MM.1S (cell line): ENCODE measurements at regions not wholly inside any gene's neighbourhood (a gene's known extent, or its start where the extent isn't known, plus 50 kb on each side); places are given as distances from the start of the nearest gene placed in this dataset.

Source experiments
- EZH2phosphoT487 ChIP-seq: fragments of 300-600 bp; sonication (generic); IDR thresholded peaks from 2 replicates; pipeline ENCODE4 v1.6.1; 2018; ENCODE audit warnings: antibody characterized with exemption, low read length
- TF ChIP-seq, protein P1 (sequence below): fragments of 300-600 bp; sonication (generic); IDR thresholded peaks from 2 replicates; pipeline ENCODE4 v1.5.1; 2016; ENCODE audit warnings: antibody characterized with exemption, low read length, mixed read lengths

DNA sequence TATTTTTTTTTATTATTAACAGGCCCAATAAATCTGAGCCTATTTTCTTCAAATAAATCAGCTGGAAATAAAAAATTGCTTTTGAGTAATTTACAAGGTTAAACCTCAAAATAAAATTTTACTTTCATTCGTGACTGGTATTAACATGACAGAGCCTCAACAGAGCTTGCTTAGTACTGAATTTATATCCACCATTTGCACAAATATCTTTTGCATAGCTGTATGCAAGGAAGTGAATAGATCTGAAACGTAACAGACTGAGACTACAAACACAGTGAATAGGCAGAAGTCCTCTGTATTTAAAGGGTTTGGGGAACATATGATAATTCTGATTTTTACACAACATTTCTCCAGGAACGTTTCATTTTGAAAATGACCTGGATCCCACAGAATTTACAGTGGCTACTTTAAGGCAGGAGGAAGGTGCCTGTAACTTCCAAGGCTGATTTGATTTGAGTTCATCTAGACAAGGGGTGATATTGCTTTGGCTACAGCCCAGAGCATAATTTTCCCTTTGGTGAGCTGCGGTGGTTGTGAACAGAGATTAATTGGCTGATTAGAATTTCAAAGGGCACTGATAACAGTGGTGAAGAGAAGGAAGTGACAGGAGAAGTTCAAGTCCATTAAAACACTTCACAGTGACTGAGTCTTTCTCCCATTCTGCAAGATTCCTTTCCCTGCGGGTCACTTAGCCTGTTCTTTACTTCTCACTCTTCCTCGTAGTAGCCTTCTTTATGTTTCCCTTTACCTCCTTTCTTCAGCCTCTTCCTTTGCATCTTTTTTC, 121.2 kb upstream of the SASH1 start:
- TF ChIP-seq, protein P1, sequence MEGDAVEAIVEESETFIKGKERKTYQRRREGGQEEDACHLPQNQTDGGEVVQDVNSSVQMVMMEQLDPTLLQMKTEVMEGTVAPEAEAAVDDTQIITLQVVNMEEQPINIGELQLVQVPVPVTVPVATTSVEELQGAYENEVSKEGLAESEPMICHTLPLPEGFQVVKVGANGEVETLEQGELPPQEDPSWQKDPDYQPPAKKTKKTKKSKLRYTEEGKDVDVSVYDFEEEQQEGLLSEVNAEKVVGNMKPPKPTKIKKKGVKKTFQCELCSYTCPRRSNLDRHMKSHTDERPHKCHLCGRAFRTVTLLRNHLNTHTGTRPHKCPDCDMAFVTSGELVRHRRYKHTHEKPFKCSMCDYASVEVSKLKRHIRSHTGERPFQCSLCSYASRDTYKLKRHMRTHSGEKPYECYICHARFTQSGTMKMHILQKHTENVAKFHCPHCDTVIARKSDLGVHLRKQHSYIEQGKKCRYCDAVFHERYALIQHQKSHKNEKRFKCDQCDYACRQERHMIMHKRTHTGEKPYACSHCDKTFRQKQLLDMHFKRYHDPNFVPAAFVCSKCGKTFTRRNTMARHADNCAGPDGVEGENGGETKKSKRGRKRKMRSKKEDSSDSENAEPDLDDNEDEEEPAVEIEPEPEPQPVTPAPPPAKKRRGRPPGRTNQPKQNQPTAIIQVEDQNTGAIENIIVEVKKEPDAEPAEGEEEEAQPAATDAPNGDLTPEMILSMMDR = no peak
- no peak for TF ChIP-seq EZH2phosphoT487
